ENCODE measurements at regions not wholly inside any gene's neighbourhood (a gene's known extent, or its start where the extent isn't known, plus 50 kb on each side); places are given as distances from the start of the nearest gene placed in this dataset.

GRCh38 chr2:215695861-215696260, 260.0 kb upstream of the FN1 start:
- no peak for DNase-seq

DNA sequence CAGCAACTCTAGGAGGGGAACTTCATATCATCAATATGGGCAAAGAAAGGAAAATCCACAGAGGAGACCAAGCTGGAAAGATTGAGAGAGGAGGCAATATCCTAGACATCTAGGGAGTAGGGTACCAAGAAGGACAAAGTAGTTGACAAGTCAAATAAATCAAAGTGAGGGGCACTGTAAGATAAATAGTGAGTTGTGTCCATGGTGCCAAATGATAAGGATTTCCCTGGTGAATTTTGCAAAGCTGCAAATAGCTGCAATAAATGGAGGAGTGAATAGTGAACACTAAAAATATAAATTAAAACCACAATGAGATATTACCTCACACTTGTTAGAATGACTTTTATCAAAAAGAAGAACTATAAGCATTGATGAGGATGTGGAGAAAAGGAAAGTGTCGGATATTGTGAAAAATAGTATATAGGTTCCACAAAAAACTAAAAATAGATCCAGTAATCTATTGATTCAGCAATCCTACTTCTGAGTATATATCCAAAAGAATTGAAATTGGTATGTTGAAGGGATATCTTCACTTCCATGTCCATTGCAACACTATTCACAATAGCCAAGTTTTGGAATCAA, 258.2 kb upstream of the FN1 start:
- no peak for DNase-seq

DNA sequence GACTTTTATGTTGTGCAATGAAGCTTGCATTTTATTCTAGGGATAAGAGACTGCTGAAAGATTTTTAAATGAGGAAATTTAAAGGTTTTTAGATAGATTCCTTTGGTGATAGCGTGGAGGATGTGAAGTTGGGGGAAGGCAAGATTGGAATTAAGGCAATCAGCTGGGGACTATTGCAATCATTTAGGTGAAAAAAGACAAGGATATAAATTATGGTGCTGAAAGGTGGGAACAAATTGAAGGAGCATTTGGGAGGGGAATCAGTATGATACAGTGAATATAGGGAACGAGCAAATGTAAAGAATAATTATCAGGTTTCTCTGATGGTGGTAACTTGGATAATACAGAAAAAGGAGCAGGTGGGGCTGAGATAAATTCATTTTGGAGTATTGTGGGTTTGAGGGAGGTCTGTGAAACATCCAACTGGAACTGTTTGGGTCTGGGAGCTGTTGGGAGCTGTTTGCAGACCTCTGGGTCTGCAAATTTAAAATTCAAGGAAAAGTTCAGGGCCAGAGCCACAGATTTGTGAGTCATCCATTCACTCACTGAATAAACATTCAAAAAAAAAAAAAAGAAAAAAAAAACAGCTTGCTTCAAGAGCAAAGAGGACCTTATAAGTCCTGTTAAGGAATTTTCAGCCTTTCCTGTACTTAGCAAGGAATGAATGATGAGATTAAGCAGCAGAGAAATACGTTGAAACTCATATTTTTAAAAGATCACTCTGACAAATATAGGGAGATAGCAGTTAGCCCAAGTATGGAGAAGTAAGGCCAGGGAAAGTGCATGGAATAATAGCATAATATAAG, 257.5 kb upstream of the FN1 start:
- no peak for DNase-seq

GRCh38 chr2:215692387-215693079, 256.7 kb upstream of the FN1 start:
- DNase-seq, result no peak

- no peak for DNase-seq
Measured at GRCh38 chr2:215691346-215691745, 255.5 kb upstream of the FN1 start.

- no peak for DNase-seq
Measured at GRCh38 chr2:215687149-215688031, 251.5 kb upstream of the FN1 start.

- DNase-seq, result no peak
Measured at GRCh38 chr2:215685238-215685990, 249.5 kb upstream of the FN1 start.

DNA sequence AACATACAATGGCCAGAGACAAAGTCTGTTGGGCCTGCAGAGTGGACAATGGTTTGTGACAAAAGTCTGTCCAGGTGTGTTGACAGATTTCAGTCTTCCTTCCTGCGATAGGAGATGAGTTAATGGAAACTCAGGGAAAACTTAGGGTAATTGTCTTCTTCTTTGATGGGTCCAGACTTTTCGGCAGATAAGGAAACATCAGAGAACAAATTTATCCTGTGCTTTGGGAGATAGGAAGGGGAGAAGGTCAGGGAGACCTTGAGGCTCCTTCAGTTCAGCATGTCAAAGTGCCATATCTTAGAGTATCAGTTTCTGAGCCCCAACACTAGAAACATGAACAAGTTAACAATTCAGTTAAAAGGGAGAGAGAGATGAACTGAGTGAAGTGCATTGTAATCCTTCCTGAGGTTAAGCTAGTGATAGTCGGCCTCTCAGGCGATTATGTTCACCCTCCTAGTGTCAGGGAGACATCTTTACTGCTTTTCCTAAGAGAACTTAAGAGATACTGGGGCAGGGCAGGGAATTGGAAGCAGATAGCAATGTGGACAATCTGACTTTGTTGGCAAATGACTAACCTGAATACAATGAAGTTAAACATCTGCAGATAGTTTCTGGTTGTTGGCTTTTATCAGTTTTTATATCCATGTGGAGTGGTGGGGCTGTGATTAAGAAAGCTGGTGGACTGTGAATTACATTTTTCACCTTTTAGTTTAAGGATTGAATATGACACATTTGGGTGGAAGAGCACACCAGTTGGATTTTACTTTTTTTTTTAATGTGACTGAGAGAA, 248.8 kb upstream of the FN1 start:
- DNase-seq, result no peak

- DNase-seq, result no peak
Measured at GRCh38 chr2:215683295-215683694, 247.4 kb upstream of the FN1 start.

- no peak for DNase-seq
Measured at GRCh38 chr2:215681799-215682596, 246.1 kb upstream of the FN1 start.

GRCh38 chr2:215680605-215681598, 245.0 kb upstream of the FN1 start:
- DNase-seq, result no peak

GRCh38 chr2:215678094-215678493, 242.2 kb upstream of the FN1 start:
- no peak for DNase-seq

DNA sequence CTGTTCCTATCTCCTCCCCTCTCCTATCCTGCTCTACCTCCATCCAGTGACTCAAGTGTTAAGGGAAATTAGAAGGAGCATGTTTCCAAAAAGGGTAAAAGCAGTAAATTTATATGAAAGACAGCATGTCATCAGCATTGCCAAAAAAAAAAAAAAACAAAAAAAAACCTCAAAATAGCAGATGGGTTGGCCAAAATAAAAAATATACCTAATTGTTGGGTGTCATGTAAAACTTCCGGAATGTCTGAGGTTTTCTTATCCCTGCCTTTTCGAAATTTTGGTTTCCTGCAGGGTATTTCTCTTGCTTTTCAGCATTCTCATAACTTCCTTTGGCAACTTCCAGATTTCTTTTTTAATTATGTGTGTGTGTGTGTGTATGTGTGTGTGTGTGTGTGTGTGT, 241.6 kb upstream of the FN1 start:
- DNase-seq, result no peak

GRCh38 chr2:215672406-215672805, 236.5 kb upstream of the FN1 start:
- DNase-seq, result no peak

DNA sequence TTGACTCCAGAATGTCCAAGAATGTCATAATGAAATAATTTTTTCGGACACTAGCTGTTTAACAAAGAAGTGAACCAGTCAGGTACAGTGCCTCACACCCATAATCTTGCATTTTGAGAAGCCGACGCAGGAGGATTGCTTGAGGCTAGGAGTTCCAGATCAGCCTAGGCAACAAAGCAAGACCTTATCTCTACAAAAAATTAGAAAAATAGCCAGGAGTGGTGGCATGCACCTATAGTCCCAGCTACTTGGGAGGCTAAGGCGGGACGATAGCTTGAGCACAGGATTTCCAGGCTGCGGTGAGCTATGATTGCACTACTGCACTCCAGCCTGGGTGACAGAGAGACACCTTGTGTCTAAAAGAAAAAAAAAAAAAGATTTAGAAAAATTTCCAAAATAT, 235.8 kb upstream of the FN1 start:
- no peak for DNase-seq

DNA sequence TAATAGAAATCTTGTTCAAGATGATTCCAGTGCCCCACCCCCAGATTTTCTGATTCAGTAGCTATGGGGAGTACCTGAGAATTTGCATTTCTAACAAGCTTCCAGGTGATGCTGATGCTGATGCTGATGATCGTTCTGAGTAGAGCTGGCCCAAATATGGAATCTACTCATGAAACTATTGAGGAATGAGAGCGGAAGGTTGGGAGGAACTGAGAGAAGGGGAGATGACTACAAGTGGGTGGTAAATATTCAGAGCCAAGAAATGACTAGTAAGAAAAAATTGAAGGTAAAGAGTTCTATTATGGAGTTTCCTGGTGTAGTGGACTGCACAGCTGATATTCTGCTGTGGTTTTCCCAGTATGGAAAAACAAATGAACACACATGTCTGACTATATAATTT, 235.4 kb upstream of the FN1 start:
- no peak for DNase-seq

DNA sequence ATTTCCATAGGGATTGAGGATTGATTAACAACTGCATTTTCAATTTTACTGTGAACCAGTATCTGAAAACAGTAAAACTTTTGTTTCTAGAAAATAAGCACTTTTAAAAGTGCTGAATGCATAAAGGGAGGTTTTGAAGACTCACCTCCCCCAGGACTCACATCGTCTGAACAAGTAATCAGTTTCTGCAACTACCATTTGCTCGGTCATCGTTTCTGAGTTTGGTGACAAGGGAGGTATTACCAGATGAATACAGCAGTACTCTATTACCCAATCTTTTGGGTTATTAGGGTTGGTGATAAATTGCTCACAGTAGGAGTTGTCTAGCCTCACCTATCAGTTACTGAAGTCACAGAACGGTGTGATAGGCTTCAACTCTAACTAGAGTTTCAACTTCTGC, 234.5 kb upstream of the FN1 start:
- no peak for DNase-seq

DNA sequence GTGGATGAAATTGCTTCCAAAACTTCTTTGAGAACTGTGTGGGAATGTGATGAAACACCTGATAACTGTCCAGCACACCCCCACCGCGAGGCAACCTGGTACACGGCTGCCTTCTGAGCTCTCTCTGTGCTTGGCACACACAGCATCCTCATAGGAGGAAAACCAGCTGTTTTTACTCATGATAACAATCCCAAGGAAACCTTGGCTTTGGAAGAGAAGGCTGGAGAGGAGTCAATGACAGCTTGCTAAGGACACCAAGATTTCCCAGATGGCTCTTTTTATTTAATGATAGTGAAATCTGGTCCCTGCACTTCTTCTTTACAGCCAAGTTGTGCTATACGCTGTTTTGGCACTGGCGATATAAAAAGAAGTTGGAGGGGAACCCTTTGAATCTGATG, 232.5 kb upstream of the FN1 start:
- DNase-seq, result peak in 4 of 58 donors; percentile 5 to 32 (median 8)
